HG03108 (cell line): ENCODE measurements at regions not wholly inside any gene's neighbourhood (a gene's known extent, or its start where the extent isn't known, plus 50 kb on each side); places are given as distances from the start of the nearest gene placed in this dataset.
A peak's percentile ranks its signal among the peaks of the same experiment; 100 is the strongest.

Source experiments
- ATAC-seq: cut with Tn5 transposase; IDR thresholded peaks from one replicate; pipeline ENCODE4 v1.9.1; 2021; ENCODE audit warnings: moderate library complexity; ENCODE audit not compliant: unreplicated experiment

DNA sequence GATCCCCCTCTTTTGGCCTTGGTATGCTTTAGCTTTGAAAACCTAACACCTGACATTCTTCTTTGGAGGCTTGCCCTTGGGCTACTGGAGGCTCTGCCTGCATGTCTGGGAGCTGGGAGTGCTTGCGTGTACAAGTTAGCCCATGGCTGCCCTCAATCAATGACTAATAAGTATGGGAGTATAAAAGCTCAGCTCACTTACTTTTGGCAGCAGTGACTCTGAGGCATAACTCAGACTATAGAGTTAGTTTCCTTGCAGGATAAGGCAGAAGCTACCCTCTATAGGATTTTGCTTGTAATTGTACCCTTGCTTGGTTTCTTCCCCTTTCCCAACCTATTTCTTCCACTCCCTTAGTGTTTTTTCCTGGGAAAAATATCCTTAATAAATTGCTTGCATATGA, 247.9 kb downstream of the PPP1R2C start:
- no peak for ATAC-seq

DNA sequence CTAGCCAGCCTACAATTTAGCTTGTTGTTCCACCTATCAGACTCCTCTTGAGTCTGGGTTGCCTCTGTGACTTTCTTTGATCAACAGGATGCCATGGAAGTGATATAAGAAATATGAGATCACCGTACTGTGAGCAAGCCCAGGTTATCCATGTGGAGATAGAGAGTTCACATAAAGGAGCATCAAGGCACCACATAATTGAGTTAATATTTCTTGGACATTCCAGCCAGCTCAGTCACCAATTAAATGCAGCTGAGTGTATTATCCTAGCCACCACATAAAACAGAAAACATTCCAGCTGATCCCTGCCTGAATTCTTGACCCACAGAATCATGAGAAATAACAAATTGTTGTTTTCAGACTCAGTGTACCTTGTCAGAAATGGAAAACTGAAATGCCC, 253.6 kb downstream of the PPP1R2C start:
- no peak for ATAC-seq

GRCh38 chrX:42519666-42520231, 258.2 kb downstream of the PPP1R2C start:
- ATAC-seq: no peak

DNA sequence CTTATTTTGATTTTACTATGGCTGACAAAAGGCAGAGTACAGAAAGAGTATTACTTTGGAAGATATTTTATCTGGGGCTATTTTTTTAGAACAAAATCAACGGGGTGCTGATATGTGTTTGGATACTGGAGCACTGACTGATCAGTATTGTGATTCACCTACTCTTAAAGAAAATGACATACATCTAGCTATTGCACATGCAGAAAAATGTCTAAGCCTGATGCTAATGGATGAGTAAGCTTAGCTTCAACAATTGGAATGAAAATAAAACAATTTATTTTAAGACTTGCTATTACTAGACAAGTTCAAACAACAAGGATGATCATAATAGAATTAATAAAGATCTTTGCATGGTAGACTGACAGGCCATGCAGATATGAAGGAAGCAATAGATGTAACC, 262.0 kb downstream of the PPP1R2C start:
- no peak for ATAC-seq

GRCh38 chrX:42505016-42505415, 272.9 kb downstream of the PPP1R2C start:
- ATAC-seq: no peak

DNA sequence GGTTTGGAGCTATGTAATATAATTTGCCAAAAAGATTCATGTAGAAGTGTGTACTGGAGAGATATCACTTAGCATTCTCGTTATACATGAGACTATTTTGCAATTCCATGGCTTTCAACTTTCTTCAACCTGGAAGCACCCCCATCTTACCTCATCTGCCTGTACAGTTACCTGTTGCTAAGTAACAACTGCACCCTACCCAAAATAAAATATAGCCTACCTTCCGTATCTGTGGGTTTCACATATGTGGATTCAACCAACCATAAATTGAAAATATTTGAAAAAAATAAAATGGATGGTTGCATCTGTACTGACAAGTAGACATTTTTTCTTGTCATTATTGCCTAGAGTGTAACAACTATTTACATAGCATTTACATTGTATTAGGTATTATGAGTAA, 278.3 kb downstream of the PPP1R2C start:
- no peak for ATAC-seq

DNA sequence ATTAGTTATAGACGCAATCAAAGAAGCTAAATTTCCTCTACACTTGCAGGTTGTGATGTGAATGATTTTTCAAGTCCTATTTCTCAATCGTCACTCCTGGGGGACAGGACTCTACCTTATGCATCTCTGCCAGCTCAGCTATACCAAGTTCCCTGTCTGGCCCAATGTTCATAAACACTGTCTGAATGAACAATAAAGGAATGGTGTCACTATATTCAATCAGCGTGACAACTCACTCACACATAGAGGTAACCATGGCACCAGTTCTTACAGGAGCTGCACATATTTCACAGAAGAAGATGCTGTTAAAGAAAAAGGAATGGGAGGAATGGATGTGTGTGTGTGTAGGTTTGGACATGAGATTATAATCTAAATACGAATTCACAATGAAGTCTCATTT, 280.6 kb downstream of the PPP1R2C start:
- no peak for ATAC-seq

GRCh38 chrX:42496239-42496638, 281.7 kb downstream of the PPP1R2C start:
- no peak for ATAC-seq

DNA sequence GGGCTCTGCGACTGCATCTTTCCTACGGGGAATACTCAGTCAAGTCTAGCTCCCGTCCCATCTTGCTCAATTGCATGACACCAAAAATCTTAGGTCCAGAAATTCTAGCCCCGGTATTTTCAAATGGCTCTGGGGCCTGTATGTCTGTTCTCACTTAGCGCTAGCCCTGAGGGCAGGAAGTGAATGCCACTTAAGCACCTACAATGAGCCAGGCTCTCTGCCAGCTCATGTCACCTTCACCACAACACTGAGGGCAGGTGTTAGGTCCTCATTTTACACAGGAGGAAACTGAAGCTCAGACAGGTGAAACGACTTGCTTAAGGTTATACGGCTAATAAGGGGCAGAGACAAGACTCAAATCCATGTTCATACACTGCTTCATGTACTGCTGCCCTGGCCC, 282.8 kb downstream of the PPP1R2C start:
- no peak for ATAC-seq

DNA sequence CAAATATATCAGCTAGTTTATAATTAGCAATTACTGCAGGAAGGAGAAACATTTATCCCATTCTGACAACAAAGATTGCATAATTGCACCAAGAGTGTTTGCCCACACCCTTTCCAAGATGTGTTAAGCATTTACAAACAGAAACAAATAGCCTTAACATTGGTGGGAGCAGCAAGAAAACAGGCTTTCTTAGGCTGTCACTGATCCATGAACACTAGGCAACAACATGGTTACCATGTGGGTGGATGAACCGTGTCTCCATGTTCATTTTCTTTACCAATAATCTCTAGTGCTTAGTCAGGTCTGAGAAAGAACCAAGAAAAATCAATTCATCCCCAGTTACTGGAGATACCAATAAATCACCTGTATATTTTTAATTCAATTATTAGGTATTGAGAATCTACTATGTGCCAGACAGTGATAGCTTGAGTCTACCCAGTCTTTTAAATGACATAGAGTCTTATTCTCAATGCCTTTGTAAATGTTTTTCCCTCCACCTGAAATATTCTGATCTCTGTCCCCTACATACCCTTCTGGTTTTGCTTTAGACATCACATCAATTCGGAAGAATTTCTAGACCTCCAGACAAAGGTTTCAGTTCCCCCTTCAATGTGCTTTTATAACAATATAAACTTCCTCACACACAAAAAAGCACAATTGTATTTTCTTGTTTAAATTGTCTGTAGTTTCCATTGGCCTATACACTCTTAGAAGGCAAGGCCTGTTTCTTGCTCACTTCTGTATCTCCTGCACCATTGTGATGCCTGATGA, 286.6 kb downstream of the PPP1R2C start:
- ATAC-seq: no peak

DNA sequence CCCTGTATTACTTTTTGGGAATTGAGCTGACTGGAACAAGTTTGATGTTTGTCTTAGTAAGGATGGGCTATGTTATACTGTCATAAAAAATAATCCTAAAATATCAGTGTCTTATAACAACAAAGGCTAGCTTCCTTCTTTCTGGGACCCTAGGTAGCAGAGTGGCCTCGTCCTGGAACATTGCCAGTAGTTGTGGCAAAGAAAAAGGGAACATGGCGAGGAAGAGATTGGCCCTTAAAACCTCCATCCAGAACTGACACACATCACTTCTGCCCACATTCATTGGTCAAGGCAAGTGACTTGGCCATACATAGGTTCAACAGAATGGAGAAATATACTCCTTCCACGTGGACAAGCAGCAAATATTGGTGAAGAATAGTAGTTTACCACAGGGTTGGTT, 287.9 kb downstream of the PPP1R2C start:
- no peak for ATAC-seq

DNA sequence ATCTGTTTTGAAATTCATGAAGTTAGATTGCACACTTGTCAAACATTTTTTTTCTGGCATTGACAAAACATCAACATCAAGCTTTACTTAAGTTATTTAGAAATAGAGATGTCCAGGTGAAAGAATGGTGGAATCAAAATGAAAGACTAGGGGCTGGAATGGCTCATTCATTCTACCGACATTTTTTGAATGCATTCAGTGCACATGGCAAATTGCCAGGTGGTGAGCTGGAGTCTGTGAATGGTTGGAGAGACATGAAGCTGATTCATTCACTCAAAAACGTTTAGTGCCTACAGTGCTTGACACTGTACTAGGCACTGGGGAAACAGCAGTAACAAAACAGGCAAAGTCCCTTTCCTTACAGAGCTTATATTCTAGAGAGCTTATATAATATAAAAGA, 292.4 kb downstream of the PPP1R2C start:
- no peak for ATAC-seq

GRCh38 chrX:42484233-42484632, 293.7 kb downstream of the PPP1R2C start:
- no peak for ATAC-seq

DNA sequence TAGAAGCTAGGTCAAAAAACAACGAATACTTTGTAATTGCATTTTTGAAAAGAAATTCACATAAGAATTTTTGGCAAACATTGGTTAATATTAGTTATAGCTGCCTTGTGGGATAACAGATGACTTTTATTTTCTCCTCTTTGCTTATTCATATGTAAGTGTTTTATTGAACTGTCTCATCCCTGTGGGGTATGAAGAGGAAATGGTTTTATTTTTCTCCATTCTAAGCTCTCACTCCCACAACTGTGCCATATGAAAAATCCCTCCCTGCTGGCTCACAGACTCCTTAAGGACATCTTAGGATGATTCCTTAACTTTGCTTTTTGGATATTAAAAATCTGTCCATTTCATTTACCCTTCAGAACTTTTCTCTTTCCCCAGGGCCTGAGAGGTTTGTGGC, 300.6 kb downstream of the PPP1R2C start:
- no peak for ATAC-seq

- peak; percentile 54 for ATAC-seq
Observed at GRCh38 chrX:42472727-42473126, 305.2 kb downstream of the PPP1R2C start.

- no peak for ATAC-seq
Observed at GRCh38 chrX:42466332-42467046, 311.5 kb downstream of the PPP1R2C start.

DNA sequence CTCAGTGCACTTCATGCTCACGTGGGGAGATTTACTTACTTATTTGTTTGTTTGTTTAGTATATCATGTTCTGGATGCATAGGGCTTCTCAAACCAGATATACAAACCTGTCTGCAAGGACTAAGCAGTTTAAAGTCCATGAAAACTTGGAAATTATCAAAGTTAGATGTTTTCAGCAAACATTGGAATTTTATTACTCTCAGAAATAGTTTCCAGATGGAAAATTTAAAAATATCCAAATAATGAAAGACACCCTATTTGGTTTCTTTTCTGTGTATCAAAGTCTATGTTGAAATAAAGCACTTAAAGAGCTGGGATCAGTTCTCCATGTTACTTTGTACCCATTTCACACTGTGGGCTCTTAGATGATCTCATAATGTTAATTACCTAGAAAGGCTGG, 312.1 kb downstream of the PPP1R2C start:
- ATAC-seq: no peak

DNA sequence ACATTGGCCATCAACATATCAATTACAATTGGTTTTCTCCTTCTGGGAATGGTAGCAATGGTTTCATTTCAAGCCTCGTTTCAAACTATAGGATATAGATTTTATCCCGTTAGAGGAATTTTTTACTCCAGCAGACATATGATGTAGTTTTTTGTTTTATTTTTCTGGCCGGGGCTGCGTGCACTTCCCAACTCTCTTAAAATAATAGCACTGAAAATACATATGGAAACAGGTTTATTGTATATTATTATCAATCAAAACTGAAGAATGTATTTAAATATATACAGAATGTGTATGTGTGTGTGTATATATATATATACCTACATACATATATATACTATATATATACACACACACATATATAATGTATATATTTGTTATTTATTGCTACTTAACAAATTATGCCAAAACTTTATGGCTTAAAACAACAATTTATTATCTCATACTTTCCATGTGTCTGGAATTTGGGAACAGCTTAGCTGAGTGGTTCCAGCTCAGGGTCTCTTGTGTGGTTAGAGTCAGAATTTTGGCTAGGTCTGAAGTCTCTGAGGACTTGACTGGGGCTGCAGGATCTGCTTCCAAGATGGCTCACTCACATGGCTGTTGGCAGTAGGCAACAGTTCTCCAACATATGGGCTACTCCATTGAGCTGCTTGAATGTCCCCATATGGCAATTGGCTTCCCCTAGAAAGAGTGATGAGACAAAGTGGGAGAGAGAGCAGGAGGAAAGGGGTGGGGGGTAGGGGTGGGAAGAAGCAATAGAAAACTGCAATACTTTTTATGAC, 314.1 kb downstream of the PPP1R2C start:
- ATAC-seq: no peak

- ATAC-seq: no peak
Observed at GRCh38 chrX:42462917-42463316, 315.0 kb downstream of the PPP1R2C start.

DNA sequence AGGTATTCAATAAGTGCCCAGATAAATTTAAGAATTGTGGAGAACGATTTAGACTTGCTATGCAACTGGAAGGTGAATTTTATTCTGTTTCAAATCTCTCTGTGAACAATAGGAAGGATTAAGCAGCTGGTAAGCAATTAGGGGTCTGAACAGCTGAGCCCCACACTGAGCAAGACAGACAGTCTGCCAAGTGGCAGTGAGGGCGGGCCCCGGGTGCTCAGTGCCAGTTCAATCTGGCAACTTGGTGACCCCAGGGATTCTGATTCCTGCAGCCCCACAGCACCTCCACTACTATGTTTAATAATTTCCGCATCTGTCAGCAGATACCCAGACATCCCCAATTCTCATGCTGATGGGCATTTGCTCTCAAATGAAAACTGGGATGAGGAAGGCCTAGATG, 317.3 kb downstream of the PPP1R2C start:
- ATAC-seq: no peak

DNA sequence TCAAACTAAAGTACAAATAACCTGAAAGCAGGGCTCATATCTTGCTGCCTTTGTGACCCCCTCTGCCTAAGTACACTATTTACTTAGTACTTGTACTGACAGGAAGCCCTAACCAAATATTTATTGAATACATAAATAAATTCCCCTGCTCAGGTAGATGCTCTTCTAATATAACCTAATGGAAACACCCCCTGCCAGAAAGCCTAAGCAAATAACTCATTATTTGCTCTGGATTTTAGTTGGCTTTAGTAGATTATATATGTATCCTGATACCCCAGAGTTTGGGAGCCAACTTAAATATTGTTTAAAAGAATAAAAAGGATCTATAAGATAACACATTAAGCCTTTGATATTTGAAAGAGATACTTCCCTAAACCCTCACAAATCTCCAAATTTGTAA, 318.2 kb downstream of the PPP1R2C start:
- no peak for ATAC-seq
